ENCODE measurements at regions not wholly inside any gene's neighbourhood (a gene's known extent, or its start where the extent isn't known, plus 50 kb on each side); places are given as distances from the start of the nearest gene placed in this dataset.
A peak's percentile ranks its signal among the peaks of the same experiment; 100 is the strongest.

DNA sequence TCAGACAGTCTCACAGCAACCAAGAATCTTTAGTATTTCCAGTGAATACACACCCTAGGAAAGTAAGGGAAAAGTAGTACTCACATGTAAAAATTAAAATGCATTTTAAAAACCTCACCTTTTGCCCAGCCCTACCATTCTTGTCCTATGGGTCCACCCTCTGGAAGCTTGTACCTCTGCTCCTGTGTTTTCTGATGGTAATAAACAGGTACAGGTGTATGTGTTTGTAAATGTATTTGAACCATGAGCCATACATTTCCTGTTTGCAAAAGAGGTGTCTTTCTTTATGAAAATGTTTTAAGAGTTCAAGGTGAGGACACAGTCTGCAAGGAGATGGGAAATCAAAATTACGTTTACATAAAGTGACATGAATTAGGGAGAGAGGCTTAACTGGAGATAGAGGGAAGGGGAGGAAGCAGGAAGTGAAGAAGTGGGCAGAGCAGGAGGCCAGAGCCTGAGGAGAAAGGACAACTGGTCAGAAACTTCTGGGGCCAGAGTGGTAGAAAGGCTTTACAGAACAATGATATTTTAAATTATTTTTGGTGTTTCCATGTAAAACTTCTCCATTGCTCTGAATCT is 52.0 kb upstream of the IVNS1ABP start:
- no peak for DNase-seq (ENCODE audit: low read depth)

DNA sequence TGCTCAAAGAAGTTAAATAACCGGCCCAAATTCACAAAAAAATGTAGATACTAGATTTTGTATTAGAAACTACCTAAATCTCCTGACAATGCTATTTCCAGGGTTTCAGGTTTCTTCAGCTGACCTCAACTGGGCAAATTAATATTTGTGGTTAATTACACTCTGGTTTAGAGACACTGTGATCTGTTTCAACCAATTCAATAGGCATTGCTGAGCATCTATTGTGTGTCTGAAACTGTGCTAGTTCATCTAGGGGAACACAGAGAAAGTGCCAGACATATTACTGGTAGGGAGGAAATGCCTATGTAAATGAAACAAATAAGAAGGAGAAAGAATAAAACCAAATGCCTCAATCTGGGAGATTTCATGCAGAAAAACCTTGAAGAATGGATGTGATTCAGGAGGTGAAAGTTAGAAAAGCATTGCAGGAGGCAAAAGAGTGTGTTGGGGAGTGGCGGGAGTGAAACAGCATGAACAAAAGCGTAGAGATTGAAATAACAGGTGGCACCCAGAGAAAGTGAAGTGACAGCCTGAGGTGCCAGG is 51.3 kb upstream of the IVNS1ABP start:
- DNase-seq (ENCODE audit: low read depth), result no peak

- peak; percentile 77 for DNase-seq (ENCODE audit: low read depth)
Measured at GRCh38 chr1:185367218-185367617, 50.2 kb upstream of the IVNS1ABP start.

Measured in Daoy (cell line).